OCI-LY7 (cell line): ENCODE measurements at regions not wholly inside any gene's neighbourhood (a gene's known extent, or its start where the extent isn't known, plus 50 kb on each side); places are given as distances from the start of the nearest gene placed in this dataset.

Experiments
- EZH2phosphoT487 ChIP-seq: fragments of 200-600 bp; sonication (generic); IDR thresholded peaks from 2 replicates; pipeline ENCODE4 v1.6.1; 2018; ENCODE audit warnings: low read depth, borderline replicate concordance, mild to moderate bottlenecking, mixed run types, antibody characterized with exemption, low read length, moderate library complexity, mixed read lengths
- TF ChIP-seq, protein P1 (sequence below): fragments of 200-600 bp; sonication (generic); conservative IDR thresholded peaks from 2 replicates; pipeline ENCODE4 v1.5.1; 2014; ENCODE audit warnings: mild to moderate bottlenecking, antibody characterized with exemption, low read length, moderate library complexity, mixed read lengths

DNA sequence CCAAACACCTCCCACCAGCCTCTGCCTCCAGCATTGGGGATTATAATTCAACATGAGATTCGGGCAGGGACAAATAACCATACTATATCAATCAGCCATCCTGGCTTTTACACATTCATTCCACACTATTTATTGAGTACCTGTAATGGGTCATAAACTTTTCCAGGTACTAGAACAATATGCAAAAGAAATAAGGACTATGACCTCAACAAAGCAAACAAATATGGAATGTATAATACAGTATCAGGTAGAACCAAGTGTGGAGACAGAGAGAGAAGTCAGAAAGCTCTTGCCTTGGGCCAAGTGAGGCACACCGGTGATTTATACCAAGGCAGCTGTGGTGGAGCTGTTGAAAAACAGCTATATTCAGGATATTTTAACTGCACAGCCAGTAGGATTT, 116.3 kb downstream of the TSPAN8 start:
- TF ChIP-seq, protein P1, sequence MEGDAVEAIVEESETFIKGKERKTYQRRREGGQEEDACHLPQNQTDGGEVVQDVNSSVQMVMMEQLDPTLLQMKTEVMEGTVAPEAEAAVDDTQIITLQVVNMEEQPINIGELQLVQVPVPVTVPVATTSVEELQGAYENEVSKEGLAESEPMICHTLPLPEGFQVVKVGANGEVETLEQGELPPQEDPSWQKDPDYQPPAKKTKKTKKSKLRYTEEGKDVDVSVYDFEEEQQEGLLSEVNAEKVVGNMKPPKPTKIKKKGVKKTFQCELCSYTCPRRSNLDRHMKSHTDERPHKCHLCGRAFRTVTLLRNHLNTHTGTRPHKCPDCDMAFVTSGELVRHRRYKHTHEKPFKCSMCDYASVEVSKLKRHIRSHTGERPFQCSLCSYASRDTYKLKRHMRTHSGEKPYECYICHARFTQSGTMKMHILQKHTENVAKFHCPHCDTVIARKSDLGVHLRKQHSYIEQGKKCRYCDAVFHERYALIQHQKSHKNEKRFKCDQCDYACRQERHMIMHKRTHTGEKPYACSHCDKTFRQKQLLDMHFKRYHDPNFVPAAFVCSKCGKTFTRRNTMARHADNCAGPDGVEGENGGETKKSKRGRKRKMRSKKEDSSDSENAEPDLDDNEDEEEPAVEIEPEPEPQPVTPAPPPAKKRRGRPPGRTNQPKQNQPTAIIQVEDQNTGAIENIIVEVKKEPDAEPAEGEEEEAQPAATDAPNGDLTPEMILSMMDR, result no peak
- TF ChIP-seq EZH2phosphoT487, result no peak
